GM06990 (cell line): ENCODE measurements at regions not wholly inside any gene's neighbourhood (a gene's known extent, or its start where the extent isn't known, plus 50 kb on each side); places are given as distances from the start of the nearest gene placed in this dataset.

ENCODE experiments used
- DNase-seq: peaks from one replicate; pipeline ENCODE4 v3.0.0-alpha.2; 2011; ENCODE audit not compliant: insufficient read length; ENCODE audit errors: extremely low read depth
- H3K27me3 ChIP-seq: replicated peaks from 2 replicates; pipeline ENCODE4 v1.6.0; 2011; ENCODE audit warnings: low read length; ENCODE audit not compliant: control insufficient read depth, insufficient read depth
- H3K36me3 ChIP-seq: 2 replicates; pipeline ENCODE4 v1.5.1; 2011; ENCODE audit warnings: low read length; ENCODE audit not compliant: control insufficient read depth, insufficient read depth
- H3K4me3 ChIP-seq: replicated peaks from 2 replicates; pipeline ENCODE4 v1.5.1; 2011; ENCODE audit warnings: low read depth, mild to moderate bottlenecking, control low read depth, low read length
- CTCF ChIP-seq: IDR thresholded peaks from 2 replicates; pipeline ENCODE4 v1.5.1; 2011; ENCODE audit warnings: low read length, control low read depth, mild to moderate bottlenecking, inconsistent platforms; ENCODE audit not compliant: insufficient read depth, poor library complexity, severe bottlenecking

GRCh38 chr5:13359344-13359743 is 585.1 kb downstream of the DNAH5 start:
- Histone ChIP-seq H3K36me3 (no peaks in the 10 kb centered on the region), H3K4me3 (no peak overlapping the region), H3K27me3 (no peaks in the 10 kb centered on the region)
- no peak for DNase-seq
- TF ChIP-seq CTCF = no peak

- H3K4me3 ChIP-seq = no peak overlapping the region
- no peaks in the 10 kb centered on the region for H3K27me3 ChIP-seq
- H3K36me3 ChIP-seq = no peaks in the 10 kb centered on the region
- TF ChIP-seq CTCF = no peak
- no peak for DNase-seq
Measured at GRCh38 chr5:13358342-13358741, 586.1 kb downstream of the DNAH5 start.

- no peak overlapping the region for H3K4me3 ChIP-seq
- no peaks in the 10 kb centered on the region for H3K36me3 ChIP-seq
- TF ChIP-seq CTCF = no peak
- no peak for DNase-seq
- no peaks in the 10 kb centered on the region for H3K27me3 ChIP-seq
Measured at GRCh38 chr5:13357929-13358328, 586.6 kb downstream of the DNAH5 start.

- DNase-seq = no peak
- Histone ChIP-seq H3K36me3 (no peaks in the 10 kb centered on the region), H3K27me3 (no peaks in the 10 kb centered on the region), H3K4me3 (no peak overlapping the region)
- TF ChIP-seq CTCF = no peak
Measured at GRCh38 chr5:13356226-13356625, 588.3 kb downstream of the DNAH5 start.

GRCh38 chr5:13354611-13355010 is 589.9 kb downstream of the DNAH5 start:
- no peak for DNase-seq
- no peak for TF ChIP-seq CTCF
- H3K27me3 ChIP-seq = no peaks in the 10 kb centered on the region

GRCh38 chr5:13350767-13351166 is 593.7 kb downstream of the DNAH5 start:
- Histone ChIP-seq H3K36me3 (no peaks in the 10 kb centered on the region), H3K4me3 (no peak overlapping the region), H3K27me3 (no peaks in the 10 kb centered on the region)
- DNase-seq = no peak
- TF ChIP-seq CTCF = no peak

More at GRCh38 chr5:13354611-13355010, 589.9 kb downstream of the DNAH5 start:
- no peaks in the 10 kb centered on the region for H3K36me3 ChIP-seq
- no peak overlapping the region for H3K4me3 ChIP-seq
